ENCODE measurements at regions not wholly inside any gene's neighbourhood (a gene's known extent, or its start where the extent isn't known, plus 50 kb on each side); places are given as distances from the start of the nearest gene placed in this dataset.

DNA sequence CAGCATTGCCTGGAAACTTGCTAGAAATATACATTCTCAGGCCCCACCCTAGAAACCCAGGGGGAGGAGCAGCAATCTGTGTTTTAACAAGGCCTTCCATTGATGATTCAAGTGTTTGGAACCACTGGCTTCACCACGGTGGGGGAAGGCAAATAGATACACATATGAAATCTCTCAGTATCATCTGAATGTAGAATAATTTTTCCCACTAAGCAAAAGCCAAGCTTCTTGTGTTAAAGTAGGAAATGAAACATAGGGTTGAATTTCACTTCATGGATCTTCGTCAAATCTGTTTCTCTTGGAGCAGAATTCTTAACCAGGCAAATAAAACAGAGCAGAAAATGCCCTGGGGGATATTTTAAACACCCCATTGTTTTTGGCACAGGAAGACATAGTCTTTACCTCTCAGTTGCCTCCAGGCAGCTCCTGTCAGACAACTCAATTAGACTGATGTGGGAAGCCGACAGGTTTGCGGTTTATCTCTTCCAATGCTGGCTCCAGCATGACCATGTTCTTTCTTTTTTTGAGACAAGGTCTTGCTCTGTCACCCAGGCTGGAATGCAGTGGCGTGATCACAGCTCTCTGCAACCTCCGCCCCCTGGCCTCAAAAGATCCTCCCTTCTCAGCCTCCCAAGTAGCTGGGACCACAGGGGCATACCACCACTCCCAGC lies 213.0 kb downstream of the FOXO1 start:
- WGBS, 2 donors: 87 to 90% methylated on average over 6 of the region's 6 CpGs
- Histone ChIP-seq H3K36me3 (ENCODE audit: low read depth, missing control alignments) (no peaks in the 10 kb centered on the region), H3K9me3 (no peaks in the 10 kb centered on the region), H3K4me3 (no peak overlapping the region), H3K27ac (no peak overlapping the region), H3K27me3 (no peaks in the 10 kb centered on the region), H3K4me1 (no peaks in the 10 kb centered on the region)
- DNase-seq: no peak
- intact Hi-C loops (cut with DNase I; ENCODE audit: low total_unique reads): no loop called here
- TF ChIP-seq, protein P1, sequence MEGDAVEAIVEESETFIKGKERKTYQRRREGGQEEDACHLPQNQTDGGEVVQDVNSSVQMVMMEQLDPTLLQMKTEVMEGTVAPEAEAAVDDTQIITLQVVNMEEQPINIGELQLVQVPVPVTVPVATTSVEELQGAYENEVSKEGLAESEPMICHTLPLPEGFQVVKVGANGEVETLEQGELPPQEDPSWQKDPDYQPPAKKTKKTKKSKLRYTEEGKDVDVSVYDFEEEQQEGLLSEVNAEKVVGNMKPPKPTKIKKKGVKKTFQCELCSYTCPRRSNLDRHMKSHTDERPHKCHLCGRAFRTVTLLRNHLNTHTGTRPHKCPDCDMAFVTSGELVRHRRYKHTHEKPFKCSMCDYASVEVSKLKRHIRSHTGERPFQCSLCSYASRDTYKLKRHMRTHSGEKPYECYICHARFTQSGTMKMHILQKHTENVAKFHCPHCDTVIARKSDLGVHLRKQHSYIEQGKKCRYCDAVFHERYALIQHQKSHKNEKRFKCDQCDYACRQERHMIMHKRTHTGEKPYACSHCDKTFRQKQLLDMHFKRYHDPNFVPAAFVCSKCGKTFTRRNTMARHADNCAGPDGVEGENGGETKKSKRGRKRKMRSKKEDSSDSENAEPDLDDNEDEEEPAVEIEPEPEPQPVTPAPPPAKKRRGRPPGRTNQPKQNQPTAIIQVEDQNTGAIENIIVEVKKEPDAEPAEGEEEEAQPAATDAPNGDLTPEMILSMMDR (IDR thresholded peaks at IDR 0.05): no peak
- no peak for TF ChIP-seq POLR2A (IDR thresholded peaks at IDR 0.05)

DNA sequence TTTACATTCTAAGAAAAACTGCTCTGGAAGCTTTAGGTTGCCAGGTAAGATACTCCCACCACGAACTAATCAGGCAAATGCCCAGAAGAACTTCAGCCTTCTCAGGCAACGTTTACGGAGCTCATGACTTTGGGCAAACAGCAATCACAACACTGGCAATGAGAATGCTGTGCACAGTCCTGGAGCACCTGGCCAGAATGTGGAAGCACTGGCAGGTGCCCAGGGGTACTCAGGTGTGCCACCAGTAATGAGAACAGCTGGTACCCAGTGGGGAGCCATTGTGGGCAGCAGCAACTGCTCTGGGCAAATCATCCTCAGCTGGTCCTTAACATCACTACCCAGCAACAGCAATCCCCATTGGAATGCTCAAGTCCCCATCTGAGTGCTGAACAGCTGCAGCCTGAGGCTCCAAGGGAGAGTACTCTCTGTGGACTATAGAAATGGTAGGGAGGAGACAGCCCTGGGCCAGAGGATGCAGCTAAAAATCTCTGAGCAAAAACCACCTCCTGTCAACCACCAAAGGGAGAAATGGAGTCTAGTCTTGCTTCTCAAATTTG lies 210.0 kb downstream of the FOXO1 start:
- WGBS, 2 donors: 46 to 54% methylated on average over 3 of the region's 3 CpGs
- Histone ChIP-seq H3K36me3 (ENCODE audit: low read depth, missing control alignments) (no peaks in the 10 kb centered on the region), H3K27ac (no peak overlapping the region), H3K9me3 (no peaks in the 10 kb centered on the region), H3K4me3 (no peak overlapping the region), H3K27me3 (no peaks in the 10 kb centered on the region), H3K4me1 (no peaks in the 10 kb centered on the region)
- intact Hi-C loops (cut with DNase I; ENCODE audit: low total_unique reads): no loop called here
- TF ChIP-seq, protein P1 (IDR thresholded peaks at IDR 0.05): no peak
- no peak for TF ChIP-seq POLR2A (IDR thresholded peaks at IDR 0.05)
- DNase-seq: no peak

DNA sequence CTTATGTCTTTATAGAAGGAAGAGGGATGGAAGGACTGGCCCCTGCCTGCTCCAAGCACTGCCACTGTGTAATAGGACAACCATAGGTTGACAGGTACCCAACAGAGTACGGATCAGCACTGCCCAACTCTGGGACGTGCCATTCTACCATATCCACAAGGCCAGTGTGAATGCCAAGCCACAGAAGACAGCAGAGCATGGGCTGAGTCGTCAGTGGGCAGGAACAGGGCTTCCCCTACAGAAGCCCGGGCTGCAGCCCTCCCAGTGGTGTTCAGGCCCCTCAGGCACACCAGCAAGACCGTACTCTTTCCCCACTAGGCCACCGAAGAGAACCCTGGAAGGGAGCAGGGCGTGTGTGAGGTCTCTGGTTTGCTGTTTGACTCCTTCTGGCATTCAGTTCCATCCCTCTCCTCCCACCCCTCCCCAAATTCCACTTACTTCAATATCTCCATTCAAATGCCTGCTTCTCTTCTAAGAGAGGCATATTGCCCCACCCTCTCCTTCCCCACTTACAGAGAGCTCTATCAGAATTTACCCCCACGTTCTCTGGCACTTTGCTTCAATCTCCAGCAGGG lies 209.4 kb downstream of the FOXO1 start:
- H3K4me3 ChIP-seq: no peak overlapping the region
- no peaks in the 10 kb centered on the region for H3K9me3 ChIP-seq
- no peak for DNase-seq
- H3K27ac ChIP-seq: no peak overlapping the region
- TF ChIP-seq, protein P1 (IDR thresholded peaks at IDR 0.05): no peak
- TF ChIP-seq POLR2A (IDR thresholded peaks at IDR 0.05): no peak
- intact Hi-C loops (cut with DNase I; ENCODE audit: low total_unique reads): no loop called here
- whole genome bisulfite sequencing, 2 donors: 66 to 74% methylated on average over 5 to 8 of the region's 8 CpGs
- H3K27me3 ChIP-seq: no peaks in the 10 kb centered on the region
- no peaks in the 10 kb centered on the region for H3K4me1 ChIP-seq
- no peaks in the 10 kb centered on the region for H3K36me3 ChIP-seq (ENCODE audit: low read depth, missing control alignments)

DNA sequence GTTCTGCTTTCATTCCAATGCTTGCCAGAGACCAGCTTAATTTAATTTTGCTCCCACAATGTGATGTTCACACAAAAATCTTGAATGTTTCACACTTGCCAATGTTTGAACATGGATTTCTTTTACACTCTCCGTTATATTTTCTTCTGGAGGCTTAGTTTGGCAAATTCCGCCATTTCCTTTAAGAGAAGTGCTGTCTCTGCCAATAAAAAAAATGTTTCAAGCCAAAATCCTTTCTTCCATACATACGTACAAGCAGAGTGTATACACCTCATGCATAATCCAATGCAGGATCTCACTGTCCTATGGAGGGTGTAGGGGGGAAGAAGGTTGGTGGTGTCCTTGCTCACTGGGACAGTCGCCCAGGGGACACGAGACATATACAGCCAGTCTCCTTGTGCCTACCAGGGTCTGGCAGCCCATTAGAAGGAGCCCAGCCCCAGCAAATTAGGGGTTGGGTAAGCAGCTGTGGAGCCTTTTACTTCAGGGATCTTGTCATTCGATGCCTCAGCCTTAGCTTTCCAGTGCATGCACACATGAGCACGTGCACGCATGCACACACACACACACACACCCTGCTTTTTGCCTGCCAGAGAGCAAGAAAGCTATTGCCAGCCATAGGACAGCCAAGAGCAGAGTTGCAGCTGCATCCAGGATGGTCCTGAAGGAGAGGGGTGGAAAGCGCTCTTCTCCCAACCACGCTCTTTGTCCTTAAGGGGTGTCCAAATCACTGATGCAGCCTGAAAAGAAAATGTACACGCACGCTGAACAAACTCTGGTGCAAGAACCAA lies 208.3 kb downstream of the FOXO1 start:
- no peak for DNase-seq
- Histone ChIP-seq H3K27me3 (no peaks in the 10 kb centered on the region), H3K27ac (no peak overlapping the region), H3K4me1 (no peaks in the 10 kb centered on the region), H3K36me3 (ENCODE audit: low read depth, missing control alignments) (no peaks in the 10 kb centered on the region), H3K4me3 (no peak overlapping the region), H3K9me3 (no peaks in the 10 kb centered on the region)
- WGBS, 2 donors: 91 to 96% methylated on average over 11 to 12 of the region's 12 CpGs
- TF ChIP-seq, protein P1 (IDR thresholded peaks at IDR 0.05): no peak
- no peak for TF ChIP-seq POLR2A (IDR thresholded peaks at IDR 0.05)
- intact Hi-C loops (cut with DNase I; ENCODE audit: low total_unique reads): no loop called here
